Upper lobe of left lung (tissue), 6 donors: ENCODE measurements at regions not wholly inside any gene's neighbourhood (a gene's known extent, or its start where the extent isn't known, plus 50 kb on each side); places are given as distances from the start of the nearest gene placed in this dataset.

ENCODE experiments used
- ATAC-seq, 2 donors: fragments of 200-7000 bp; cut with Tn5 transposase; one replicate each; pipeline ENCODE4 v1.9.1; 2022; ENCODE audit warnings: mild to moderate bottlenecking in 2 of 2, moderate library complexity in 2 of 2; ENCODE audit not compliant: low FRiP score in 2 of 2
- DNase-seq, 2 donors: peaks; one replicate each; pipeline ENCODE4 v3.0.0-alpha.2; 2019 to 2020
- H3K27ac ChIP-seq, 4 donors: fragments of 200-600 bp; sonication (generic); one replicate each; pipeline ENCODE4 v1.5.1; 2016 to 2019
- H3K27me3 ChIP-seq, 4 donors: fragments of 200-600 bp; sonication (generic); one replicate each; pipeline ENCODE4 v1.5.1; 2017 to 2019
- H3K36me3 ChIP-seq, 4 donors: fragments of 200-600 bp; sonication (generic); one replicate each; pipeline ENCODE4 v1.5.1; 2016 to 2019
- H3K4me1 ChIP-seq, 4 donors: fragments of 200-600 bp; sonication (generic); one replicate each; pipeline ENCODE4 v1.5.1; 2018 to 2019
- H3K4me3 ChIP-seq, 4 donors: fragments of 200-600 bp; sonication (generic); one replicate each; pipeline ENCODE4 v1.5.1; 2017 to 2019; ENCODE audit warnings: mild to moderate bottlenecking in 2 of 4, moderate library complexity in 1 of 4
- H3K9me3 ChIP-seq, 4 donors: fragments of 200-600 bp; sonication (generic); one replicate each; pipeline ENCODE4 v1.5.1; 2018 to 2019
- EP300 ChIP-seq, 4 donors: sonication (generic); formaldehyde crosslinking; IDR thresholded peaks; one replicate each; pipeline ENCODE4 v1.5.1; 2017; ENCODE audit warnings: antibody characterized with exemption in 4 of 4, control low read depth in 2 of 4
- POLR2A ChIP-seq, 4 donors: fragments of 450-650 bp; IDR thresholded peaks; one replicate each; pipeline ENCODE4 v1.5.1; 2016 to 2017; ENCODE audit warnings: antibody characterized with exemption in 4 of 4, mild to moderate bottlenecking in 2 of 4
- POLR2AphosphoS5 ChIP-seq, 2 donors: sonication (generic); formaldehyde crosslinking; IDR thresholded peaks; one replicate each; pipeline ENCODE4 v1.5.1; 2017; ENCODE audit warnings: antibody characterized with exemption in 2 of 2
- WGBS, 2 donors: methylation state at CpG; one replicate each; pipeline ENCODE4 v1.1.5; 2017 to 2018; 5-methylcytosine and 5-hydroxymethylcytosine counted together
- TF ChIP-seq, protein P1 (sequence below), 6 experiments: fragments of 450-650 bp in 4 of 6; fragments of 200-600 bp in 2 of 6; sonication (generic) in 2 of 6; IDR thresholded peaks; one replicate each; pipeline ENCODE4 v1.5.1; 2016 to 2019; ENCODE audit warnings: antibody characterized with exemption in 6 of 6
- donor health status: DM: no; HTN: no; CAD: no; lungs with moderate emphysema.
- donor health status: DM: no; HTN: yes; CAD: no; lungs with severe emphysema.

DNA sequence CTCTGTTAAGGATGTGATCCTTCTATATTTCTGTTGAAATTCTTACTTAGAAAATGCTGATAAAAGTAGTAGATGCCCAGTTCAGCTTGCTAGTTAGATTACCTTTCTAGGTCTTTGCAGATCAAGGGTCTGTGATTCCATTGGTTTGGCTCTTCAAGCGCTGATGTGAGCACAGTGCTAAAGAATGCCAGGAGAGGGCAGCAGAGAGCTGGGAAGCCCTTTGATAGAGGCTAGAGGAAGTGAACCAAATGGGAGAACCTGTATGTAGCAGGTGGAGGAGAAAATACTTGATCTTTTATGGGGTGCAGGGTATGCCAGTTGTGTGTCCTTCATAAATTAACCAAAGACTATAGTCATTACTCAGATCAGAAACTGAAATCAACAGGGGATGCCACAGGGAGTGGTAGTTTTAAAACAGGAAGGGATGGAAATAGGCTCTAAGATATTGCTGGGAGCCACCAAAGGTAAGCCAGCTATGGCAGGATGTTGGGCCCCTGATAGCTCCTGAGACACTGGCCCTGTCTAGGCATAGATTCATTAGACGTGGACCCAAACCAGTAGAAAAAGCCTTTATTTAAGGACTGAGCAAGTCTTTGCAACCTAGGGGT, 677.4 kb downstream of the SQOR start:
- H3K4me1 ChIP-seq: no peaks in the 10 kb centered on the region
- peak in 1 of 2 donors; percentile 44 for DNase-seq
- no peaks in the 10 kb centered on the region for H3K9me3 ChIP-seq
- ATAC-seq: peak; percentile 77 to 89
- no peaks in the 10 kb centered on the region for H3K27me3 ChIP-seq
- no peak for TF ChIP-seq EP300 (IDR thresholded peaks at IDR 0.05)
- TF ChIP-seq, protein P1, sequence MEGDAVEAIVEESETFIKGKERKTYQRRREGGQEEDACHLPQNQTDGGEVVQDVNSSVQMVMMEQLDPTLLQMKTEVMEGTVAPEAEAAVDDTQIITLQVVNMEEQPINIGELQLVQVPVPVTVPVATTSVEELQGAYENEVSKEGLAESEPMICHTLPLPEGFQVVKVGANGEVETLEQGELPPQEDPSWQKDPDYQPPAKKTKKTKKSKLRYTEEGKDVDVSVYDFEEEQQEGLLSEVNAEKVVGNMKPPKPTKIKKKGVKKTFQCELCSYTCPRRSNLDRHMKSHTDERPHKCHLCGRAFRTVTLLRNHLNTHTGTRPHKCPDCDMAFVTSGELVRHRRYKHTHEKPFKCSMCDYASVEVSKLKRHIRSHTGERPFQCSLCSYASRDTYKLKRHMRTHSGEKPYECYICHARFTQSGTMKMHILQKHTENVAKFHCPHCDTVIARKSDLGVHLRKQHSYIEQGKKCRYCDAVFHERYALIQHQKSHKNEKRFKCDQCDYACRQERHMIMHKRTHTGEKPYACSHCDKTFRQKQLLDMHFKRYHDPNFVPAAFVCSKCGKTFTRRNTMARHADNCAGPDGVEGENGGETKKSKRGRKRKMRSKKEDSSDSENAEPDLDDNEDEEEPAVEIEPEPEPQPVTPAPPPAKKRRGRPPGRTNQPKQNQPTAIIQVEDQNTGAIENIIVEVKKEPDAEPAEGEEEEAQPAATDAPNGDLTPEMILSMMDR (IDR thresholded peaks at IDR 0.05): peak; percentile 39 to 75 (median 60)
- H3K27ac ChIP-seq: no peak overlapping the region
- H3K4me3 ChIP-seq: no peak overlapping the region
- H3K36me3 ChIP-seq: no peaks in the 10 kb centered on the region
- 14 to 17% methylated on average over 2 of the region's 2 CpGs for WGBS, 2 donors

DNA sequence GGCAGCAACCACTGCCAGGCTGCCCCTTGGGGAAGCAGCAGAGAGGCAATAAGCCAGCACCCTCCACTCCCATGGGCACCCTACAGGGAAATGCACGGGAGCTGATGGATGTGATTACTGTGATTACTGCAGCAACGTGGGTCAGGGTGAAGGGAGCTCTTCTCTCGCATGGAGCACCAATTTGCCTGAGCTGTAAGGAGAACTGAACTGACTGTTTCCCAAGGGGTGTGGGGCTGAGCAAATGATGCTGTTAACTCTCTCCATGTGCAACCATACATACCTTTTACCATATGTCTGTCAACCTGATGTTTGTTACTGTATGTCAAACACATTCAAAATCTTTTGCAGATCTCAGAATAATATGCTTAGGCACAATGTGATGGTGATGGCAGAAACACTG, 680.6 kb downstream of the SQOR start:
- Histone ChIP-seq H3K36me3 (no peaks in the 10 kb centered on the region), H3K27me3 (no peaks in the 10 kb centered on the region), H3K4me3 (no peak overlapping the region), H3K4me1 (no peaks in the 10 kb centered on the region), H3K9me3 (no peaks in the 10 kb centered on the region), H3K27ac (no peak overlapping the region)
- no peak for ATAC-seq
- no peak for DNase-seq
- WGBS, 2 donors: 33 to 34% methylated on average over 3 of the region's 3 CpGs
- no peak for TF ChIP-seq POLR2A (IDR thresholded peaks at IDR 0.05)
- TF ChIP-seq POLR2AphosphoS5 (IDR thresholded peaks at IDR 0.05): no peak
- TF ChIP-seq EP300 (IDR thresholded peaks at IDR 0.05): no peak
- TF ChIP-seq, protein P1 (IDR thresholded peaks at IDR 0.05): no peak

GRCh38 chr15:46316024-46316423, 681.2 kb downstream of the SQOR start:
- H3K27me3 ChIP-seq: no peaks in the 10 kb centered on the region
- TF ChIP-seq EP300 (IDR thresholded peaks at IDR 0.05): no peak
- TF ChIP-seq, protein P1 (IDR thresholded peaks at IDR 0.05): no peak
- no peak for TF ChIP-seq POLR2AphosphoS5 (IDR thresholded peaks at IDR 0.05)
- TF ChIP-seq POLR2A (IDR thresholded peaks at IDR 0.05): no peak
- H3K4me1 ChIP-seq: no peaks in the 10 kb centered on the region
- H3K9me3 ChIP-seq: no peaks in the 10 kb centered on the region
- 73 to 78% methylated on average over 1 of the region's 1 CpG for WGBS, 2 donors
- H3K27ac ChIP-seq: no peak overlapping the region
- H3K36me3 ChIP-seq: no peaks in the 10 kb centered on the region
- no peak overlapping the region for H3K4me3 ChIP-seq
- DNase-seq: no peak
- no peak for ATAC-seq

DNA sequence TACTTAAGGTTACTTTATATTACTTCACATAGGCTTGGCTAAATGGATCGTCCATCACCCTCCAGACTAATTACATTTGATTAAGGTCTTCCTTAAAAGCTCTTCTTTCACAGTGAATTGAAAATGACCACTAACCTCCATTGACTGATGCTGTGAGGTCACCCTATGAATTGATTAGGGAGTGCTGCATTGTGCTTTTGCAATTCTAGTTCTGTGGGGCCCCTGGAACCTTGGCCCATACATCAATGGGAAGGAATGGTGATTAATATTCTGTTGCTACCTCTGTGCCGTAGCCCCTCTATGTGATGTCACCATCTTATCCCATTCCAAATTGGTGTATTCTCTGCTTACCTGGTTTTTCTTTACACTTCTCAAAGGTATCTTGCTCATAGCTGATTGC, 682.2 kb downstream of the SQOR start:
- H3K4me1 ChIP-seq: no peaks in the 10 kb centered on the region
- no peaks in the 10 kb centered on the region for H3K36me3 ChIP-seq
- ATAC-seq: no peak
- no peaks in the 10 kb centered on the region for H3K27me3 ChIP-seq
- TF ChIP-seq EP300 (IDR thresholded peaks at IDR 0.05): no peak
- TF ChIP-seq POLR2A (IDR thresholded peaks at IDR 0.05): no peak
- no peak for TF ChIP-seq POLR2AphosphoS5 (IDR thresholded peaks at IDR 0.05)
- TF ChIP-seq, protein P1 (IDR thresholded peaks at IDR 0.05): no peak
- whole genome bisulfite sequencing, 2 donors: 79 to 98% methylated on average over 2 of the region's 2 CpGs
- H3K9me3 ChIP-seq: no peaks in the 10 kb centered on the region
- no peak for DNase-seq
- no peak overlapping the region for H3K27ac ChIP-seq
- no peak overlapping the region for H3K4me3 ChIP-seq

- no peaks in the 10 kb centered on the region for H3K4me1 ChIP-seq
- no peaks in the 10 kb centered on the region for H3K27me3 ChIP-seq
- H3K27ac ChIP-seq: no peak overlapping the region
- DNase-seq (no peak), ATAC-seq (peak in 1 of 2 donors; percentile 59)
- WGBS, 2 donors: 74 to 84% methylated on average over 3 of the region's 3 CpGs
- no peak for TF ChIP-seq POLR2AphosphoS5 (IDR thresholded peaks at IDR 0.05)
- no peak for TF ChIP-seq EP300 (IDR thresholded peaks at IDR 0.05)
- no peak for TF ChIP-seq POLR2A (IDR thresholded peaks at IDR 0.05)
- TF ChIP-seq, protein P1 (IDR thresholded peaks at IDR 0.05): no peak
- no peaks in the 10 kb centered on the region for H3K36me3 ChIP-seq
- no peak overlapping the region for H3K4me3 ChIP-seq
- H3K9me3 ChIP-seq: no peaks in the 10 kb centered on the region
These were observed 687.9 kb downstream of the SQOR start for GRCh38 chr15:46322753-46323152.
